ENCODE measurements at regions not wholly inside any gene's neighbourhood (a gene's known extent, or its start where the extent isn't known, plus 50 kb on each side); places are given as distances from the start of the nearest gene placed in this dataset.

DNA sequence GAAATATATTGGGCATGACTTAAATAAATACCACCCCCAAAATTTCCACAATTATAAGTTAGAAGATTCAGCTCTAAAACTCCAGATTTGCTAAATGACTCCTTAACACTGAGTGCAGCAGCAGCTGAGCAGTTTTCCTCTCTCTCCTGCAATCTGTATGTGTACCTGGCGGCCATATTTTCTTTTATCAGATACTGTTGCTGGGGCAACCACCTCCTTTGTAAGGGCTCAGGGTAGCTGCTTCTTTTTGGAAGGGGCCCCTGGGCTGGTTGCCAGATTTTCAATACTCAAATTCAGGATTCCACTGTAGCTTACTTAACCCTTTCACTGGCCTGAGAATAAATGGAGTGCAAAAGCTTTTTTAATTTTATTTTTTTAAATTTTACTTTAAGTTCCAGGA, 197.0 kb downstream of the TAF11L14 start:
- H3K9me3 ChIP-seq (replicated peaks), result peaks cover 9% of the 10 kb centered on the region
- TF ChIP-seq, protein P1, sequence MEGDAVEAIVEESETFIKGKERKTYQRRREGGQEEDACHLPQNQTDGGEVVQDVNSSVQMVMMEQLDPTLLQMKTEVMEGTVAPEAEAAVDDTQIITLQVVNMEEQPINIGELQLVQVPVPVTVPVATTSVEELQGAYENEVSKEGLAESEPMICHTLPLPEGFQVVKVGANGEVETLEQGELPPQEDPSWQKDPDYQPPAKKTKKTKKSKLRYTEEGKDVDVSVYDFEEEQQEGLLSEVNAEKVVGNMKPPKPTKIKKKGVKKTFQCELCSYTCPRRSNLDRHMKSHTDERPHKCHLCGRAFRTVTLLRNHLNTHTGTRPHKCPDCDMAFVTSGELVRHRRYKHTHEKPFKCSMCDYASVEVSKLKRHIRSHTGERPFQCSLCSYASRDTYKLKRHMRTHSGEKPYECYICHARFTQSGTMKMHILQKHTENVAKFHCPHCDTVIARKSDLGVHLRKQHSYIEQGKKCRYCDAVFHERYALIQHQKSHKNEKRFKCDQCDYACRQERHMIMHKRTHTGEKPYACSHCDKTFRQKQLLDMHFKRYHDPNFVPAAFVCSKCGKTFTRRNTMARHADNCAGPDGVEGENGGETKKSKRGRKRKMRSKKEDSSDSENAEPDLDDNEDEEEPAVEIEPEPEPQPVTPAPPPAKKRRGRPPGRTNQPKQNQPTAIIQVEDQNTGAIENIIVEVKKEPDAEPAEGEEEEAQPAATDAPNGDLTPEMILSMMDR (IDR thresholded peaks at IDR 0.05; ENCODE audit: borderline replicate concordance), result no peak
- H3K27ac ChIP-seq (replicated peaks), result no peak overlapping the region
- intact Hi-C loops (cut with micrococcal nuclease), result no loop called here
- H3K36me3 ChIP-seq, result no peaks in the 10 kb centered on the region
- H3K4me1 ChIP-seq, result no peaks in the 10 kb centered on the region
- no peak overlapping the region for H3K4me3 ChIP-seq
- DNase-seq, result no peak
- H3K27me3 ChIP-seq (ENCODE audit: low read depth), result no peaks in the 10 kb centered on the region

DNA sequence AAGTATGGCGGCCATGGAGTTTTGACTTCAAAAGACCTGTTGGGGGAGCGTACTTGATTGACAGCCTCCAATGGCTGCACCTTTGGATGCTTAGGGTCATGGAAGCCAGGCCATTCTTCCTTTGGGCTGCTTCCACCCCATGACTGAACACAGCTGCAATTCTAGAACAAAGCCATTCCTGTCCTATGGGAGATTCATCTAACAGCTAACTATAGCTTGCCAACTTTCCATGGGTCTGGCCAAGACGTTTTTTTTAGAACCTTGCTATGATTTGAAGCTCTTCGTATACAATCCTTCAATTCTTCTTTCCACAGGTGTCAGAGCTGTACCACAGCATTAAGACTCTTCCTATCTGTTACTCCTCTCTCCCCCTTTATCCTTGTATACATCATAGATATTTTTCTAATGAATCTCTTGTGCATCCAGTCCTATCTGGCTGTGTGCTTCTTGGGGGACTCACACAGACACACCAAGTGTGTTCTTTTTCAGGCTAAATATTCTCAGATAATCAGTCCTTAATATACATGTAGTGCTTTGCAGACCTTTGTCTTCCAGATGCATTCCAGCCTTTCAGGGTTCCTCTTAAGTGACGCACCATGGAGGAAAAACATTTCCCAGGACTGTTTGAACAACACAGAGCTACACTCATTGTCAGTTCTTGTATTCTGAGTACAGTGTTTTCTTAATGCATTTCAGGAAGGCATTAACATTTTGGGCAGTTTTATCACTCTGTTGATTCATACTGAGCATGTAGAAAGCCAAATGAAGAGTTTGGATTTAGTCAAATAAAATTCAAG, 198.9 kb downstream of the TAF11L14 start:
- no peak overlapping the region for H3K27ac ChIP-seq (replicated peaks)
- peaks cover 20% of the 10 kb centered on the region for H3K9me3 ChIP-seq (replicated peaks)
- TF ChIP-seq, protein P1 (IDR thresholded peaks at IDR 0.05; ENCODE audit: borderline replicate concordance), result no peak
- no peaks in the 10 kb centered on the region for H3K4me1 ChIP-seq
- no peaks in the 10 kb centered on the region for H3K36me3 ChIP-seq
- no peak overlapping the region for H3K4me3 ChIP-seq
- no peaks in the 10 kb centered on the region for H3K27me3 ChIP-seq (ENCODE audit: low read depth)
- DNase-seq, result no peak
- intact Hi-C loops (cut with micrococcal nuclease), result no loop called here

DNA sequence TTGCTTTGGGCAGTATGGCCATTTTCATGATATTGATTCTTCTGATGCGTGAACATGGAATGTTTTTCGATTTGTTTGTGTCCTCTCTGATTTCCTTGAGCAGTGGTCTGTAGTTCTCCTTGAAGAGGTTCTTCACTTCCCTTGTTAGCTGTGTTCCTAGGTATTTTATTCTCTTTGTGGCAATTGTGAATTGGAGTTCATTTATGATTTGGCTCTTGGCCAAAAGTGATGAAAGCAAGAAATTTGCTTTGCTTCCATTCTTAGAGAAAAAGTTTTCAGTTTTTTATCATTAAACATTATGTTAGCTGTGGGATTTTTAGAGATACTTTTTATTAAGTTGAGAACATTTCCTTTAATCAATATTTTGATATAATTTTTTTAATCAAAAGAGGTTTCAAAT, 203.5 kb downstream of the TAF11L14 start:
- no peaks in the 10 kb centered on the region for H3K27me3 ChIP-seq (ENCODE audit: low read depth)
- H3K27ac ChIP-seq (replicated peaks), result no peak overlapping the region
- no peaks in the 10 kb centered on the region for H3K4me1 ChIP-seq
- no peak overlapping the region for H3K4me3 ChIP-seq
- no peak for DNase-seq
- TF ChIP-seq, protein P1 (IDR thresholded peaks at IDR 0.05; ENCODE audit: borderline replicate concordance), result no peak
- no peaks in the 10 kb centered on the region for H3K36me3 ChIP-seq
- intact Hi-C loops (cut with micrococcal nuclease), result no loop called here
- H3K9me3 ChIP-seq (replicated peaks), result peaks cover 45% of the 10 kb centered on the region

DNA sequence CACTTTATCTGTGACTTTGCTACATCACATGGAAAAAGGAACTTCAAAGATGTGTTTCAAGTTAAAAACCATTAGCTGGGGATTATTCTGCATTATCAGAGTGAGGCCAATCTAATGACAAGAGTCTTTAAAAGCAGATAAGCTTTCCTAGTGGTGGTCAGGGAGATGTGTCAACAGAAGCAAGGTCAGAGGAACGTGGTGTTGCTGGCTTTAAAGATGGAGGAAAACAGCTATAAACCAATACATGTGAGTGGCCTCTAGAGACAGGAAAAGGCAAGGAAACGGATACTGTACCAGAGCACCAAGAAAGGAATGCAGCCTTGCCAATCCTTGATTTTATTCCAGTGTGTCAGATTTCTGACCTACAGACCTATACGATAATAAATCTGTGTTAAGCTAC, 204.2 kb downstream of the TAF11L14 start:
- Histone ChIP-seq H3K9me3 (replicated peaks) (peaks cover 52% of the 10 kb centered on the region), H3K4me1 (no peaks in the 10 kb centered on the region), H3K27me3 (ENCODE audit: low read depth) (no peaks in the 10 kb centered on the region), H3K4me3 (no peak overlapping the region), H3K27ac (replicated peaks) (no peak overlapping the region), H3K36me3 (no peaks in the 10 kb centered on the region)
- intact Hi-C loops (cut with micrococcal nuclease), result no loop called here
- DNase-seq, result no peak
- TF ChIP-seq, protein P1 (IDR thresholded peaks at IDR 0.05; ENCODE audit: borderline replicate concordance), result no peak

DNA sequence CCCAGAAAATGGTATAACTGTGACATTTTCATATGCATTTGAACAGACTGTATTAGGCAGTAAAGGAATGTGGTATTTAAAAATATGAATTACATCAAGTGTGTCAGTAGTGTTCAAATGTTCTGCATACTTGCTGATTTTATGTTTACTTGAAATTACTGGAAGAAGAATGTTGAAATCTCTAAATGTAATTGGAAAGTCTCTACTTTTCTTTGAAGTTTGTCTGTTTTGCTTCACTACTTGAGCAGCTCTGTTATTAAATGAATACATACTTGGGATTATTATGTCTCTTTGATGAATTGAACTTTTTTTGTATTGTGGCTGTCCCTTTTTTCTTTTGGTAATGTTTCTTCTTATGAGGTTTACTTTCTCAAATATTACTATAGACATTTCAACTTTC, 205.6 kb downstream of the TAF11L14 start:
- no peak for DNase-seq
- TF ChIP-seq, protein P1 (IDR thresholded peaks at IDR 0.05; ENCODE audit: borderline replicate concordance), result no peak
- H3K27me3 ChIP-seq (ENCODE audit: low read depth), result no peaks in the 10 kb centered on the region
- intact Hi-C loops (cut with micrococcal nuclease), result no loop called here
- no peak overlapping the region for H3K4me3 ChIP-seq
- H3K27ac ChIP-seq (replicated peaks), result no peak overlapping the region
- H3K36me3 ChIP-seq, result no peaks in the 10 kb centered on the region
- no peaks in the 10 kb centered on the region for H3K4me1 ChIP-seq
- peaks cover 55% of the 10 kb centered on the region for H3K9me3 ChIP-seq (replicated peaks)

Data from left ventricle myocardium inferior (tissue), 1 donor.